ENCODE measurements at regions not wholly inside any gene's neighbourhood (a gene's known extent, or its start where the extent isn't known, plus 50 kb on each side); places are given as distances from the start of the nearest gene placed in this dataset.

DNA sequence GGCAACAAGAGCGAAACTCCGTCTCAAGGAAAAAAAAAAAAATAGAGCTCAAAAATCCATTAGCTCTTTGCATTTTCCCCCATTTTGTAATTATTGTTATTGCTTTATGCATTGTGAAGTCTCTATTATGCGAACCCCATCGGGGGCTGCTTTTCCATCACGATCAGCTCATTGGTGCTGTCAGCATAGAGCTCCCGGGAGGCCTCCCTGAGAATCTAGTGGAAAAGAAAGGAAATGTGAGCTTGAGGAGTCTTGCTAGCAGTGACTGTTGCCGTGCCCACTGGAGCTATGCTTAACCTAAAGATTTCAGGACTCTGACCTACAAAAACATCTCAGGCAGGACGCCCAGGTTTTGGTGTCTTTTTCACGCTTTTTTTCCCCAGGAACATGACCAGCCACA, 102.6 kb upstream of the NDUFV2 start:
- TF ChIP-seq, protein P1, sequence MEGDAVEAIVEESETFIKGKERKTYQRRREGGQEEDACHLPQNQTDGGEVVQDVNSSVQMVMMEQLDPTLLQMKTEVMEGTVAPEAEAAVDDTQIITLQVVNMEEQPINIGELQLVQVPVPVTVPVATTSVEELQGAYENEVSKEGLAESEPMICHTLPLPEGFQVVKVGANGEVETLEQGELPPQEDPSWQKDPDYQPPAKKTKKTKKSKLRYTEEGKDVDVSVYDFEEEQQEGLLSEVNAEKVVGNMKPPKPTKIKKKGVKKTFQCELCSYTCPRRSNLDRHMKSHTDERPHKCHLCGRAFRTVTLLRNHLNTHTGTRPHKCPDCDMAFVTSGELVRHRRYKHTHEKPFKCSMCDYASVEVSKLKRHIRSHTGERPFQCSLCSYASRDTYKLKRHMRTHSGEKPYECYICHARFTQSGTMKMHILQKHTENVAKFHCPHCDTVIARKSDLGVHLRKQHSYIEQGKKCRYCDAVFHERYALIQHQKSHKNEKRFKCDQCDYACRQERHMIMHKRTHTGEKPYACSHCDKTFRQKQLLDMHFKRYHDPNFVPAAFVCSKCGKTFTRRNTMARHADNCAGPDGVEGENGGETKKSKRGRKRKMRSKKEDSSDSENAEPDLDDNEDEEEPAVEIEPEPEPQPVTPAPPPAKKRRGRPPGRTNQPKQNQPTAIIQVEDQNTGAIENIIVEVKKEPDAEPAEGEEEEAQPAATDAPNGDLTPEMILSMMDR (IDR thresholded peaks at IDR 0.05; ENCODE audit: borderline replicate concordance, extremely low read depth, low read length, poor library complexity, severe bottlenecking), result no peak
- TF ChIP-seq EZH2 (IDR thresholded peaks at IDR 0.05; ENCODE audit: borderline replicate concordance, low read depth, low read length, severe bottlenecking), result no peak

All from DND-41 (cell line).